ENCODE measurements at regions not wholly inside any gene's neighbourhood (a gene's known extent, or its start where the extent isn't known, plus 50 kb on each side); places are given as distances from the start of the nearest gene placed in this dataset.
A peak's percentile ranks its signal among the peaks of the same experiment; 100 is the strongest.

GRCh38 chr20:48354903-48355302 lies 472.9 kb downstream of the PREX1 start:
- no peak for DNase-seq

DNA sequence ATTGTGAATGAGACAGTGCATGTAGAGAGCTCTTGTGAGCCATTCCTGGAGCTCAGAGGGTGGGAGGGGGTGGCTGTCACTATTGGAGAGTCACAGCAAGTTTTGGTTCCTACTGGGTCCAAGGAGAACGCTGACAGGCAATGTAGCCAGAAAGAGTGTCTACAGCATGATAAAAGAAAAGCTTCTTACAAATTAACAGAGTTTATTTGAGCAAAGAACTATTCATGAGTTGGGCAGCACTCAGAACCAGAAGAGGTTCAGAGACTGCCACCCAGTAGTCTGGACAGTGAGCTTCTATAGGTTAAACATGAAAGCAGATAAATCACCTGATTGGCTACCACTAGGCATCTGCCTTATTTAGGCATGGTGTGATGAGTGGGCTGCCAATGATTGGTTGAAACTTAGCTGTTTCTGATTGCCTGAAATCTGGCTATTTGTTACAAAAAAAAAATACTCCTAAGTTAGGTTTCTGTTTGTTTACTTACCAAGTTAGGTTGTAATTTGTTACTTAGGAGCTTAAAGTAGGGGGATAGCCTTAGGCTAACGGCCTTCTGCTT lies 473.4 kb downstream of the PREX1 start:
- no peak for DNase-seq

DNA sequence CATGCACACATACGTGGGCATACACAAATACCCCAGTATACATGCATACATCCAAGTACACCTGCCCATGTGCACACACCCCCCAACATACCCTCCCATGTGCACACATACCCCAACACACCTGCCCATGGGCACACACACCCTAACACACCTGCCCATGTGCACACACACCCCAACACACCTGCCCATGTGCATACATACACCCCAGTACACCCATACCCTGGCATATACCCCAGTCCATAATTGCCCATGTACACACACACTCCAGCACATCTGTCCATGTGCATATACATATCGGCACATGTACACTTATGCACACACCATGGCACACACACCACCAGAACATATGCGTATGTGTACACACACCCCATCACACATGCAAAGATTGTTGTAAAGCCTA lies 475.2 kb downstream of the PREX1 start:
- no peak for DNase-seq

GRCh38 chr20:48352042-48352441 lies 475.8 kb downstream of the PREX1 start:
- no peak for DNase-seq

DNA sequence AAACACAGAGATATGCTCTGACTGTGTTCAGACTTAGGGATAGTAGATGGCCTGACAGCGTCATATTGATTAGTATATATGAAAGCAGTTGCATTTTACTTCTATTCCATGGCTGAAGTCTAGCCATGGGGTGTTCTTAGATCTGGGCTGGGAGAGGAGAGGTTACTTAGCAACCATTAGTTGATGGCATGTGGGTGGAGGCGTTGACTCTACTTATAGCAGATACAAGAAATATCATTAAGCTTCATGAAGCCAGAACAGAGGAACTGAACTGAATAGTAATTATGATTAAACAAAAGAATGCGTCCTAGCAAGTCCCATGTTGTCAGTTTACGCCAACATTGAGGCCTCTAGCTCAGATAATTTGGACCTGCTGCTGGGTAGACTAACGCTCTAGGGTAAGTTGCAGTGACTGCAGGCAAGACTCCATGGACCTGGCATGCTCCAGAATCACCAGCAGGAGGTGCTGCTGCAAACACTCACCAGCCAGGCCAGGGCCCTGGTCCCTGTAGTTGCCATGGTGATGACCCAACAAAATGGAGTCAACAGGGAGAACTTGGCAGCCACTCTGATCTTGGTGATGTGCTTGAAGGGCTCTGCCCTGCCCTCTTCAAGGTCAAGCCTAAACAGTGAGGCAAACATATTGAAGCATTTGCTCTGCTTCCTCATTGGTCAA lies 477.3 kb downstream of the PREX1 start:
- no peak for DNase-seq

DNA sequence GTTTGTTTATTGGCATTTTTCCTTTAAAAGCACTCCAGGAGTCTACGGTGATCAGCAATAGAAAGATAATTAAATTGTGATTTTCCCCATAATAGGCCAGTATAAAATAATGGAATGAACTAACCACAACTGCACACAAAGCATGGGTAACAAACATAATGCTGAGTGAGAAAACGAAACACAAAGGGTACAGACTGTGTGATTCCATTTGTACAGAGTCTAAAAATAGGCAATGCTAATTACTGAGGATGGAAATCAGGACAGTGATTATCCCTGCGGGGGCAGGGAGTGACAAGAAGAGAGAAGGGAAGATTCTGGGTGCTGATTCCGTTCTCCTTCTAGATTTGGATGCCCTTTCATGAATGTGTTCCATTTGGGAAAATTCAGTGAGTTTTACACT lies 478.1 kb downstream of the PREX1 start:
- DNase-seq, result no peak

GRCh38 chr20:48348022-48348421 lies 479.8 kb downstream of the PREX1 start:
- no peak for DNase-seq

- no peak for DNase-seq
Measured at GRCh38 chr20:48342822-48343513, 484.8 kb downstream of the PREX1 start.

- no peak for DNase-seq
Measured at GRCh38 chr20:48340883-48341281, 486.9 kb downstream of the PREX1 start.

GRCh38 chr20:48339986-48340882 lies 487.6 kb downstream of the PREX1 start:
- no peak for DNase-seq

DNA sequence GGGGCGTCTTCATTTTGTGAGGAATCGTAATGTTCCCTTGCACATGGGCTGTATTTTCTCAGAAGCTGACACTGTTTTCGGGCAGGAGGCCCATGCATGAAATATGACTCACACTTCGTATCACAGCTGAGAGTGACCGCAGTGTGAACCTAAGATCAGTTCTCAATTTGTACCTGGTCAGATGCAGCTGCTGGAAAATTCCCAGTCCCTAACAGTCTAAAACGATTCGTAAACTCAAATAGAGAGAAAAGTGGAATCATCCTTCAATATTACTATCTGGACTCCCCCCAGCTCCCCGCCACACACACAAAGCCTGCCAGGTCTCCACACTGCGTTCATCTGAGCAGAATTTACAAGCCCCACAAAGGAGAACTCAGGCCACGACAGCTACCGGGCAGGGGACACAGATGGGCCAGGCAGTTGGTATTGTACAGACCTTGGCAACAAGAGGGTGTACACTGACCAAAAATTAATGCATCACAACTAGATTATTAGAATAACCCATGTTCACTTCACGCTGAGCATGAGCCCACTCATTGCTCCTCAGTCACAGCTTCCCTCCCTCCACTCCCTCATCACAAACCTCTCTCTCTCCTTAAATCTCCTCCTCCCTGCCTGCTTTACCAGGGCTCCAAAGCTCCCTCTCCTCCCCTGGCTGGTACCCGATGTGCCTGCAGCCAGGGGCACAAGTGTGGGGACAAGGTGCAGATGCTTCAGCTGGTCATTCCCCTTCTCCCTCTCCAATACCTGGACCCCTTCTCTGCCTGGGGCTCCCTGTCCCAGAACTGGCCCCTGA lies 488.4 kb downstream of the PREX1 start:
- DNase-seq, result peak; percentile 56

DNA sequence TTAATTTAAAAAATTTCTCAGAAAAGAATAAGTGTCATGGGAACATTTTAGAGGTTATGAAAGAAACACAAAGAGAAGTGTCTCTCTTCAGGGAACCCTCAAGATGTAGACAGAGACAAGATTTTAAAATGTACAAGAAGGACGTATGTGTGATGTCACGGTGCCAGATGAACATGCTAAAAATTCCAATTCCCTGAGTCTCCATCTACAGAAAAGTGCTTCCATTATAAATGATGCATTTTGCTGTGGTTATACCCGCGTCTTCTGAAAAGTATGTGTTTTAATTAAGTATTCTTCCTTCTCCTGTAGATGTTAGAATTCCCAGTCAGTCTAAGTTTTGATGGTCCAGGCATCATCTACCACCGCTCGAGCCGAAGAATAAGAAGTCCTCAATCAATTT lies 489.1 kb downstream of the PREX1 start:
- peak; percentile 27 for DNase-seq

GRCh38 chr20:48336597-48336996 lies 491.2 kb downstream of the PREX1 start:
- DNase-seq, result no peak

GRCh38 chr20:48335308-48336050 lies 492.3 kb downstream of the PREX1 start:
- DNase-seq, result peak; percentile 13

GRCh38 chr20:48333707-48334106 lies 494.1 kb downstream of the PREX1 start:
- no peak for DNase-seq

- DNase-seq, result no peak
Measured at GRCh38 chr20:48332555-48332954, 495.2 kb downstream of the PREX1 start.

- DNase-seq, result no peak
Measured at GRCh38 chr20:48331518-48332286, 496.1 kb downstream of the PREX1 start.

DNA sequence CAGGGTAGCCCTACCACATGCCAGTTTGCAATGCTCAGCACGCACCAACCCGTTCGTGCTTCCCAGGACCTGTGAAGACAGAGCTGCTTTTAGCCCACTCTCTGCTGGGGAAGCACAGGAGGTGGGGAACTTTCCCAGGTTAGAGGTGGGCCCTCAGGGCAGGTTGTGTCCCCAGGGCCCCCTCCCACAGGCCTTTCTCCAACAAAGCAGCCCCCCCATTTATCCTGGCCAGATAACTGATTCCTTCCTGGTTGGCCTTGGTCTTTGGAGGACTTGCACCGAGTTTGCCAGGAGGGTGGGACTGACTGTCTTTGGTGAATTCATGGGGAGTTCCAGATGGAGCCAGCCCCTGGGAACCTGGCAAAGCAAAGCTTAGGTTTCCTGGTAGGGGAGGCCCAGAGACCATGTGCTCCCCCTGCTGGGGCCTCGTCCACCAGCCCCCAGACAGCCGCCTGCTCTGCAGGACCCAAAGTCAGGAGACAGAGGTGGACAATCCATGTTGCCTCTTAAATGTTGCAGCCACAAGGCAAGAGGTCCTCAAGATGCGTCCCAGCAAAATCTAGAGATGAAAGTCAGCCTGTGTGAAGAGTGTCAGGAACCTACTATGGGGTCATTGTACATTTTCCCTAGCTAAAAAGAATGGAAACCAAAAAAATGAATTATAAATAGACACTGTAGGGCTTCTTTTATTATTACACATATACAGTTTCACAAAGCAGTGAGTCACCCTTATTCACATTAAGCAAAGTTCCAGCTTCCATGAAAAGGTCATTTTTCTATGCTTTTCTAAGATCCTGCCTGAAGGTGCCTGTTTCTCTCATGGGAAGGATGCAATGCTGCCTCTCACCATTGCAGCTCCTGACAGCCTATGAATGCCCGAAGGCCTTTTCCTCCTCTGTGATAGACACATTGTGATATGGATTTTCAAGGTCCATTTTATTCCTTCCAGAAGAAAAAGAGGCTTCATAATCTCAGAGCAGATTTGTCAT lies 497.8 kb downstream of the PREX1 start:
- DNase-seq, result no peak

- no peak for DNase-seq
Measured at GRCh38 chr20:48329031-48329615, 498.7 kb downstream of the PREX1 start.
